Upper lobe of left lung (tissue), 4 donors: ENCODE measurements at regions not wholly inside any gene's neighbourhood (a gene's known extent, or its start where the extent isn't known, plus 50 kb on each side); places are given as distances from the start of the nearest gene placed in this dataset.

ENCODE experiments used
- POLR2AphosphoS5 ChIP-seq, 2 donors: sonication (generic); formaldehyde crosslinking; IDR thresholded peaks; one replicate each; pipeline ENCODE4 v1.5.1; 2017; ENCODE audit warnings: antibody characterized with exemption in 2 of 2
- TF ChIP-seq, protein P1 (sequence below), 6 experiments: fragments of 450-650 bp in 4 of 6; fragments of 200-600 bp in 2 of 6; sonication (generic) in 2 of 6; IDR thresholded peaks; one replicate each; pipeline ENCODE4 v1.5.1; 2016 to 2019; ENCODE audit warnings: antibody characterized with exemption in 6 of 6

DNA sequence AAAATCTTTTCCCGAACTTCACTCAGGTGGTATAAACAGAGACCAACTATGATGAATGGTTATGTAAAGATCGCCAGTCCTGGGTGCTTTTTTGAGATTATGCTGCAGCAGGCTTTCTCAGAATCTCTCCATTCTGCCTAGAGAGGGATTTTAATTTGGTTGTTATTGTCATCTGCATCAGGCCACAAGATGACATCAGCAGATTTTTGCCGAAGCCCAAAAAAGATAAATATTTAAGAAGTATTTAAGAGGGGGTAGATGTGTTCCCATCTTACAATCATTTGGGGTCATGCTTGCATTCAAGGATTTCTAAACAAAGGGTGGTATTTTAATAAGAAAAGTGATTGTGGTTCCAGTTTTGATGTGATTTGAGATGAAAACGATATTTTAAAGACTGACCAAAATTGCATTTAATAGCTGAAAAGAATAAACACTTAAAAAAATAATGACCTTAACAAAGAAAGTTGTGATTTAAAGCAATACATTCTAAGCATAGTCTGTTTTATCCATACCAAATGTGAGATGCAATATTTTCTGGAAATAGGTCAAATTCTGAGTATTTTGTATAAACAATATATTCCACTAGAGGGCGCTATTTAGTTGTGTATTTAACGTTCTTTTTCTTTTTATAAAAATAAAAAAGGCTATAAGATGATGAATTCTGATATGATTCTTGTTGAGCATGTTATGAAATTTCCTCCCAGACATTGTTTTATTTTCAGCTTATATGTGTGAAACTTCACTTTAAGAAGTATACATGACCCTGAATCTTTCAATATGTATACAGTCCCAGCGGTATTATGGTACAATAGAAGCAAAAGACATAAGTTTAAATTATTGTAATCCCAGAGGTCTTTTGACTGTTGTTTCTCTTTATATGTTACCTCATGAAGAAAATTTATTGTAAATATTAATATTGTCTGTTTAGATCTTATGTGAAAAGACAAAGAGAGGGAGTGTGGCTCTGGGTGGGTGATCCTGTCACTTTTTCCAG, 51.0 kb upstream of the ZFP64 start:
- TF ChIP-seq, protein P1, sequence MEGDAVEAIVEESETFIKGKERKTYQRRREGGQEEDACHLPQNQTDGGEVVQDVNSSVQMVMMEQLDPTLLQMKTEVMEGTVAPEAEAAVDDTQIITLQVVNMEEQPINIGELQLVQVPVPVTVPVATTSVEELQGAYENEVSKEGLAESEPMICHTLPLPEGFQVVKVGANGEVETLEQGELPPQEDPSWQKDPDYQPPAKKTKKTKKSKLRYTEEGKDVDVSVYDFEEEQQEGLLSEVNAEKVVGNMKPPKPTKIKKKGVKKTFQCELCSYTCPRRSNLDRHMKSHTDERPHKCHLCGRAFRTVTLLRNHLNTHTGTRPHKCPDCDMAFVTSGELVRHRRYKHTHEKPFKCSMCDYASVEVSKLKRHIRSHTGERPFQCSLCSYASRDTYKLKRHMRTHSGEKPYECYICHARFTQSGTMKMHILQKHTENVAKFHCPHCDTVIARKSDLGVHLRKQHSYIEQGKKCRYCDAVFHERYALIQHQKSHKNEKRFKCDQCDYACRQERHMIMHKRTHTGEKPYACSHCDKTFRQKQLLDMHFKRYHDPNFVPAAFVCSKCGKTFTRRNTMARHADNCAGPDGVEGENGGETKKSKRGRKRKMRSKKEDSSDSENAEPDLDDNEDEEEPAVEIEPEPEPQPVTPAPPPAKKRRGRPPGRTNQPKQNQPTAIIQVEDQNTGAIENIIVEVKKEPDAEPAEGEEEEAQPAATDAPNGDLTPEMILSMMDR (IDR thresholded peaks at IDR 0.05), result peak in 5 of 6 experiments; percentile 16 to 56 (median 41)
- no peak for TF ChIP-seq POLR2AphosphoS5 (IDR thresholded peaks at IDR 0.05)
